GM21367 (cell line): ENCODE measurements at regions not wholly inside any gene's neighbourhood (a gene's known extent, or its start where the extent isn't known, plus 50 kb on each side); places are given as distances from the start of the nearest gene placed in this dataset.
"Not testable (repeated sequence)": the region's sequence is repeated elsewhere in the genome, so short reads cannot be mapped to it uniquely, and the experiment has no call there.

ENCODE experiments used
- ATAC-seq: cut with Tn5 transposase; IDR thresholded peaks from one replicate; pipeline ENCODE4 v1.9.1; 2021; ENCODE audit not compliant: unreplicated experiment

GRCh38 chr5:13640270-13640669 is 304.2 kb downstream of the DNAH5 start:
- ATAC-seq: no peak

GRCh38 chr5:13632676-13633075 is 311.8 kb downstream of the DNAH5 start:
- ATAC-seq: no peak

- no peak for ATAC-seq
These were observed 315.3 kb downstream of the DNAH5 start for GRCh38 chr5:13629218-13629617.

- ATAC-seq: no peak
These were observed 316.6 kb downstream of the DNAH5 start for GRCh38 chr5:13627673-13628454.

- ATAC-seq: no peak
These were observed 318.8 kb downstream of the DNAH5 start for GRCh38 chr5:13625616-13626198.

GRCh38 chr5:13624283-13625074 is 320.0 kb downstream of the DNAH5 start:
- no peak for ATAC-seq

GRCh38 chr5:13613621-13614020 is 330.9 kb downstream of the DNAH5 start:
- ATAC-seq: no peak

- no peak for ATAC-seq
These were observed 332.9 kb downstream of the DNAH5 start for GRCh38 chr5:13611604-13612003.

- ATAC-seq: no peak
These were observed 335.0 kb downstream of the DNAH5 start for GRCh38 chr5:13609504-13609903.

- no peak for ATAC-seq
These were observed 338.4 kb downstream of the DNAH5 start for GRCh38 chr5:13606051-13606450.

GRCh38 chr5:13601112-13601511 is 343.4 kb downstream of the DNAH5 start:
- ATAC-seq: no peak

GRCh38 chr5:13595978-13596377 is 348.5 kb downstream of the DNAH5 start:
- ATAC-seq: no peak

- ATAC-seq: no peak
These were observed 352.9 kb downstream of the DNAH5 start for GRCh38 chr5:13591621-13592020.

GRCh38 chr5:13585324-13585723 is 359.2 kb downstream of the DNAH5 start:
- ATAC-seq: no peak

- no peak for ATAC-seq
These were observed 362.6 kb downstream of the DNAH5 start for GRCh38 chr5:13581914-13582313.

GRCh38 chr5:13581132-13581531 is 363.4 kb downstream of the DNAH5 start:
- no peak for ATAC-seq

- no peak for ATAC-seq
These were observed 364.4 kb downstream of the DNAH5 start for GRCh38 chr5:13580058-13580457.

GRCh38 chr5:13579091-13579490 is 365.4 kb downstream of the DNAH5 start:
- not testable (repeated sequence) for ATAC-seq

GRCh38 chr5:13578311-13579039 is 366.0 kb downstream of the DNAH5 start:
- ATAC-seq: not testable (repeated sequence)

- ATAC-seq: no peak
These were observed 369.9 kb downstream of the DNAH5 start for GRCh38 chr5:13574574-13574973.

GRCh38 chr5:13572163-13572562 is 372.3 kb downstream of the DNAH5 start:
- ATAC-seq: no peak
